ENCODE measurements at regions not wholly inside any gene's neighbourhood (a gene's known extent, or its start where the extent isn't known, plus 50 kb on each side); places are given as distances from the start of the nearest gene placed in this dataset.
A peak's percentile ranks its signal among the peaks of the same experiment; 100 is the strongest.
"Not testable (repeated sequence)": the region's sequence is repeated elsewhere in the genome, so short reads cannot be mapped to it uniquely, and the experiment has no call there.

DNA sequence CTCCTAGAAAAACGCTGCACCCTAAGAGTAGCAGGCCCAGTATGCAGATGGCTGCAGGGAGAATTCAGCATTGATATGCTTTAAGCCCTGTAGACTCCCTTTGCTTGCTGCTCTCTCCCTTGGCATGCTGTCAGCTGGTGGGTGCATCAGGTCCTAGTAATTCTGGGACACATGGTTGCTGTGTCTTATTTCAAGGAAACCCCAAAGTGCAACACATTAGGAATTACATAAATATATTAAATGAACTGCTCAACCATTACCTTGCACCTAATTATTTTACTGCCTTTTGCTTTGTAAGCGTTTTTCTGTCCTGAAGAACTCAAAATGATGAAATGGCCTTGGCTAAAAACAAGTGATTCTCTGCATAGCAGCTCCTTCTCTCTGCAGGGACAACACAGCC lies 516.3 kb downstream of the ZIC3 start (continued):
- TF ChIP-seq, protein P1, sequence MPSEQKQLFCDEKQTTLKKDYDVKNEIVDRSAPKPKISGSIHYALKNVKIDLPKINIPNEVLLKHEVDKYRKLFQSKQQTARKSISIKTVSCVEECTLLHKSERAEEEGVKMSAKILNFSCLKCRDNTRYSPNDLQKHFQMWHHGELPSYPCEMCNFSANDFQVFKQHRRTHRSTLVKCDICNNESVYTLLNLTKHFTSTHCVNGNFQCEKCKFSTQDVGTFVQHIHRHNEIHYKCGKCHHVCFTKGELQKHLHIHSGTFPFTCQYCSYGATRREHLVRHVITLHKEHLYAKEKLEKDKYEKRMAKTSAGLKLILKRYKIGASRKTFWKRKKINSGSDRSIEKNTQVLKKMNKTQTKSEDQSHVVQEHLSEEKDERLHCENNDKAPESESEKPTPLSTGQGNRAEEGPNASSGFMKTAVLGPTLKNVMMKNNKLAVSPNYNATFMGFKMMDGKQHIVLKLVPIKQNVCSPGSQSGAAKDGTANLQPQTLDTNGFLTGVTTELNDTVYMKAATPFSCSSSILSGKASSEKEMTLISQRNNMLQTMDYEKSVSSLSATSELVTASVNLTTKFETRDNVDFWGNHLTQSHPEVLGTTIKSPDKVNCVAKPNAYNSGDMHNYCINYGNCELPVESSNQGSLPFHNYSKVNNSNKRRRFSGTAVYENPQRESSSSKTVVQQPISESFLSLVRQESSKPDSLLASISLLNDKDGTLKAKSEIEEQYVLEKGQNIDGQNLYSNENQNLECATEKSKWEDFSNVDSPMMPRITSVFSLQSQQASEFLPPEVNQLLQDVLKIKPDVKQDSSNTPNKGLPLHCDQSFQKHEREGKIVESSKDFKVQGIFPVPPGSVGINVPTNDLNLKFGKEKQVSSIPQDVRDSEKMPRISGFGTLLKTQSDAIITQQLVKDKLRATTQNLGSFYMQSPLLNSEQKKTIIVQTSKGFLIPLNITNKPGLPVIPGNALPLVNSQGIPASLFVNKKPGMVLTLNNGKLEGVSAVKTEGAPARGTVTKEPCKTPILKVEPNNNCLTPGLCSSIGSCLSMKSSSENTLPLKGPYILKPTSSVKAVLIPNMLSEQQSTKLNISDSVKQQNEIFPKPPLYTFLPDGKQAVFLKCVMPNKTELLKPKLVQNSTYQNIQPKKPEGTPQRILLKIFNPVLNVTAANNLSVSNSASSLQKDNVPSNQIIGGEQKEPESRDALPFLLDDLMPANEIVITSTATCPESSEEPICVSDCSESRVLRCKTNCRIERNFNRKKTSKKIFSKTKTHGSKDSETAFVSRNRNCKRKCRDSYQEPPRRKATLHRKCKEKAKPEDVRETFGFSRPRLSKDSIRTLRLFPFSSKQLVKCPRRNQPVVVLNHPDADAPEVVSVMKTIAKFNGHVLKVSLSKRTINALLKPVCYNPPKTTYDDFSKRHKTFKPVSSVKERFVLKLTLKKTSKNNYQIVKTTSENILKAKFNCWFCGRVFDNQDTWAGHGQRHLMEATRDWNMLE (tag by site-specific recombination; conservative IDR thresholded peaks at IDR 0.05; ENCODE audit: low read depth) = no peak
- TF ChIP-seq ZNF112 (tag by site-specific recombination; IDR thresholded peaks at IDR 0.05) (no peak), HOXA7 (CRISPR knock-in tag; IDR thresholded peaks at IDR 0.05; ENCODE audit: borderline replicate concordance) (no peak)

DNA sequence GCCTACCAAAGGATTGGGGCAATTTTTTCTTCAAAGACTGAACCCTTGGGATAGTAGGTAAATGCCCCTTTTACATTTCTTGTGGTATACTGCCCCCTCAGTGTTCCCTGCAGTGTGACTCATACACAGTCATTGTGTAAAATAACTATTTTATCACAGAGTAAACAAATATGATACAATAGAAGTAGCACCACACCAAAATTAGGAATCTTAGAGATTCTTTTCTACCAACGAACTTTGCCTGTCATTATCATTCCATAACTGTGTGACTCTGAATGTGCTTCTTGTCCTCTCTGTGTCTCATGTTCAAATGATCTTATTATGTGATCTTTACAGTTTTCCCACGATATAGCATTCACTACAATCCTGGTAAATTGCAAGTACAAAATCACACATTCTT lies 517.0 kb downstream of the ZIC3 start:
- H3K9me3 ChIP-seq (ENCODE audit: control insufficient read depth, insufficient read depth, low read depth, low read length) = no peaks in the 10 kb centered on the region
- no peak overlapping the region for H3K4me3 ChIP-seq (ENCODE audit: low read depth, low read length)
- no peak for TF ChIP-seq ZNF521 (tag by site-specific recombination; IDR thresholded peaks at IDR 0.05)
- no peak for TF ChIP-seq ZNF701 (tag by site-specific recombination; IDR thresholded peaks at IDR 0.05)
- no peaks in the 10 kb centered on the region for H3K4me1 ChIP-seq (ENCODE audit: control insufficient read depth, insufficient read depth, low read length)
- ChIA-PET POLR2A (no interaction called here), CTCF (no interaction called here)
- no peaks in the 10 kb centered on the region for H3K36me3 ChIP-seq (ENCODE audit: control insufficient read depth in 2 of 2, insufficient read depth in 1 of 2, low read length in 2 of 2)
- H3K27ac ChIP-seq (ENCODE audit: extremely low read depth, low read depth, low read length) = no peak overlapping the region

- H3K27ac ChIP-seq (ENCODE audit: extremely low read depth, low read depth, low read length); H3K36me3 ChIP-seq (ENCODE audit: control insufficient read depth in 2 of 2, insufficient read depth in 1 of 2, low read length in 2 of 2); H3K4me1 ChIP-seq (ENCODE audit: control insufficient read depth, insufficient read depth, low read length); CTCF ChIA-PET; H3K4me3 ChIP-seq (ENCODE audit: low read depth, low read length); POLR2A ChIA-PET; H3K9me3 ChIP-seq (ENCODE audit: control insufficient read depth, insufficient read depth, low read depth, low read length): not testable (repeated sequence)
- peak; percentile 87 for TF ChIP-seq ZNF146 (tag by site-specific recombination; IDR thresholded peaks at IDR 0.05)
- TF ChIP-seq, protein P2, sequence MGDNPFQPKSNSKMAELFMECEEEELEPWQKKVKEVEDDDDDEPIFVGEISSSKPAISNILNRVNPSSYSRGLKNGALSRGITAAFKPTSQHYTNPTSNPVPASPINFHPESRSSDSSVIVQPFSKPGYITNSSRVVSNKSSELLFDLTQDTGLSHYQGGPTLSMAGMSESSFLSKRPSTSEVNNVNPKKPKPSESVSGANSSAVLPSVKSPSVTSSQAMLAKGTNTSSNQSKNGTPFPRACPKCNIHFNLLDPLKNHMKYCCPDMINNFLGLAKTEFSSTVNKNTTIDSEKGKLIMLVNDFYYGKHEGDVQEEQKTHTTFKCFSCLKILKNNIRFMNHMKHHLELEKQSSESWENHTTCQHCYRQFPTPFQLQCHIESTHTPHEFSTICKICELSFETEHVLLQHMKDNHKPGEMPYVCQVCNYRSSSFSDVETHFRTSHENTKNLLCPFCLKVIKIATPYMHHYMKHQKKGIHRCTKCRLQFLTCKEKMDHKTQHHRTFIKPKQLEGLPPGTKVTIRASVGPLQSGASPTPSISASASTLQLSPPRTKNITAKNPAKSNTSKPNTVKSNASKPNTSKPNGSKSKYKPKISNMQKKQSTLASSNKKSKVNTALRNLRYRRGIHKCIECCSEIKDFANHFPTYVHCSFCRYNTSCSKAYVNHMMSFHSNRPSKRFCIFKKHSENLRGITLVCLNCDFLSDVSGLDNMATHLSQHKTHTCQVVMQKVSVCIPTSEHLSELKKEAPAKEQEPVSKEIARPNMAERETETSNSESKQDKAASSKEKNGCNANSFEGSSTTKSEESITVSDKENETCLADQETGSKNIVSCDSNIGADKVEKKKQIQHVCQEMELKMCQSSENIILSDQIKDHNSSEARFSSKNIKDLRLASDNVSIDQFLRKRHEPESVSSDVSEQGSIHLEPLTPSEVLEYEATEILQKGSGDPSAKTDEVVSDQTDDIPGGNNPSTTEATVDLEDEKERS (tag by site-specific recombination; IDR thresholded peaks at IDR 0.05) = peak; percentile 81
Measured at GRCh38 chrX:138110910-138111309, 545.0 kb downstream of the ZIC3 start.

DNA sequence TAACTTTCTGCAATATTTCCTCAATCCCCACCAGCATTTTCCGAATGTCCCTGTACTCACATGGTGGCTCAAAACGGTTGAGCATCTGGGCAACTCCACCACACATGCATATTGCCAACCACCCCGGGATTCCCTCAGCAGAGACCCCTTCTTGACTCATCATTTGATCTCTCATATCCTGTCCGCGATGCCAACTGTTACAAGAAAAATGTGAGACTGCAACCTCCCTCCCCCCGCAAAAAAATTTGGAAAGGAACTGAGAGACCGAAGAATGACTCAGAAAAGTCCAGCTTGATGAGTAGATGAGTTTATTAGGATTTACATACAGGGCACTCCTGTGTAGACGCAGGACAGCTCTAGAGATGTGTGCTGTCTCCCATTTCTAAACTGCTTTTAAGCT lies 561.4 kb downstream of the ZIC3 start:
- Histone ChIP-seq H3K4me1 (ENCODE audit: control insufficient read depth, insufficient read depth, low read length) (no peaks in the 10 kb centered on the region), H3K36me3 (ENCODE audit: control insufficient read depth in 2 of 2, insufficient read depth in 1 of 2, low read length in 2 of 2) (no peaks in the 10 kb centered on the region), H3K27ac (ENCODE audit: extremely low read depth, low read depth, low read length) (no peak overlapping the region), H3K4me3 (ENCODE audit: low read depth, low read length) (no peak overlapping the region), H3K9me3 (ENCODE audit: control insufficient read depth, insufficient read depth, low read depth, low read length) (no peaks in the 10 kb centered on the region)
- ChIA-PET POLR2A (no interaction called here), CTCF (interaction anchor here (0.6 to 3.6 kb wide), 10 partner anchors 11 to 1609 kb away, joined by 3 to 26 read pairs (median 4); no protein-coding TSS in a partner anchor)
- TF ChIP-seq ZNF560 (tag by site-specific recombination; IDR thresholded peaks at IDR 0.05; ENCODE audit: borderline replicate concordance) (no peak), ZNF558 (tag by site-specific recombination; IDR thresholded peaks at IDR 0.05) (no peak), ZNF623 (tag by site-specific recombination; IDR thresholded peaks at IDR 0.05) (no peak), ZNF202 (tag by site-specific recombination; IDR thresholded peaks at IDR 0.05; ENCODE audit: borderline replicate concordance) (no peak), ZNF701 (tag by site-specific recombination; IDR thresholded peaks at IDR 0.05) (no peak), ZBTB49 (tag by site-specific recombination; IDR thresholded peaks at IDR 0.05; ENCODE audit: low read depth) (no peak)
- TF ChIP-seq, protein P3, sequence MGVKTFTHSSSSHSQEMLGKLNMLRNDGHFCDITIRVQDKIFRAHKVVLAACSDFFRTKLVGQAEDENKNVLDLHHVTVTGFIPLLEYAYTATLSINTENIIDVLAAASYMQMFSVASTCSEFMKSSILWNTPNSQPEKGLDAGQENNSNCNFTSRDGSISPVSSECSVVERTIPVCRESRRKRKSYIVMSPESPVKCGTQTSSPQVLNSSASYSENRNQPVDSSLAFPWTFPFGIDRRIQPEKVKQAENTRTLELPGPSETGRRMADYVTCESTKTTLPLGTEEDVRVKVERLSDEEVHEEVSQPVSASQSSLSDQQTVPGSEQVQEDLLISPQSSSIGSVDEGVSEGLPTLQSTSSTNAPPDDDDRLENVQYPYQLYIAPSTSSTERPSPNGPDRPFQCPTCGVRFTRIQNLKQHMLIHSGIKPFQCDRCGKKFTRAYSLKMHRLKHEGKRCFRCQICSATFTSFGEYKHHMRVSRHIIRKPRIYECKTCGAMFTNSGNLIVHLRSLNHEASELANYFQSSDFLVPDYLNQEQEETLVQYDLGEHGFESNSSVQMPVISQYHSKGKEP (tag by site-specific recombination; IDR thresholded peaks at IDR 0.05) = no peak
- TF ChIP-seq, protein P4, sequence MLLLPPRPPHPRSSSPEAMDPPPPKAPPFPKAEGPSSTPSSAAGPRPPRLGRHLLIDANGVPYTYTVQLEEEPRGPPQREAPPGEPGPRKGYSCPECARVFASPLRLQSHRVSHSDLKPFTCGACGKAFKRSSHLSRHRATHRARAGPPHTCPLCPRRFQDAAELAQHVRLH (tag by site-specific recombination; IDR thresholded peaks at IDR 0.05) = no peak
- TF ChIP-seq, protein P5, sequence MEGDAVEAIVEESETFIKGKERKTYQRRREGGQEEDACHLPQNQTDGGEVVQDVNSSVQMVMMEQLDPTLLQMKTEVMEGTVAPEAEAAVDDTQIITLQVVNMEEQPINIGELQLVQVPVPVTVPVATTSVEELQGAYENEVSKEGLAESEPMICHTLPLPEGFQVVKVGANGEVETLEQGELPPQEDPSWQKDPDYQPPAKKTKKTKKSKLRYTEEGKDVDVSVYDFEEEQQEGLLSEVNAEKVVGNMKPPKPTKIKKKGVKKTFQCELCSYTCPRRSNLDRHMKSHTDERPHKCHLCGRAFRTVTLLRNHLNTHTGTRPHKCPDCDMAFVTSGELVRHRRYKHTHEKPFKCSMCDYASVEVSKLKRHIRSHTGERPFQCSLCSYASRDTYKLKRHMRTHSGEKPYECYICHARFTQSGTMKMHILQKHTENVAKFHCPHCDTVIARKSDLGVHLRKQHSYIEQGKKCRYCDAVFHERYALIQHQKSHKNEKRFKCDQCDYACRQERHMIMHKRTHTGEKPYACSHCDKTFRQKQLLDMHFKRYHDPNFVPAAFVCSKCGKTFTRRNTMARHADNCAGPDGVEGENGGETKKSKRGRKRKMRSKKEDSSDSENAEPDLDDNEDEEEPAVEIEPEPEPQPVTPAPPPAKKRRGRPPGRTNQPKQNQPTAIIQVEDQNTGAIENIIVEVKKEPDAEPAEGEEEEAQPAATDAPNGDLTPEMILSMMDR (tag by site-specific recombination; IDR thresholded peaks at IDR 0.05) = no peak
